ENCODE measurements at regions not wholly inside any gene's neighbourhood (a gene's known extent, or its start where the extent isn't known, plus 50 kb on each side); places are given as distances from the start of the nearest gene placed in this dataset.
"Not testable (repeated sequence)": the region's sequence is repeated elsewhere in the genome, so short reads cannot be mapped to it uniquely, and the experiment has no call there.

GRCh38 chrY:10958122-10958521 is 1430.4 kb downstream of the TSPY10 start:
- intact Hi-C loops (cut with DNase I); ATAC-seq; DNase-seq (ENCODE audit: low spot score): not testable (repeated sequence)

- peak; percentile 25 for DNase-seq (ENCODE audit: low spot score)
- intact Hi-C loops (cut with DNase I), result no loop called here
- ATAC-seq, result no peak
Observed at GRCh38 chrY:10973422-10973821, 1445.7 kb downstream of the TSPY10 start.

DNA sequence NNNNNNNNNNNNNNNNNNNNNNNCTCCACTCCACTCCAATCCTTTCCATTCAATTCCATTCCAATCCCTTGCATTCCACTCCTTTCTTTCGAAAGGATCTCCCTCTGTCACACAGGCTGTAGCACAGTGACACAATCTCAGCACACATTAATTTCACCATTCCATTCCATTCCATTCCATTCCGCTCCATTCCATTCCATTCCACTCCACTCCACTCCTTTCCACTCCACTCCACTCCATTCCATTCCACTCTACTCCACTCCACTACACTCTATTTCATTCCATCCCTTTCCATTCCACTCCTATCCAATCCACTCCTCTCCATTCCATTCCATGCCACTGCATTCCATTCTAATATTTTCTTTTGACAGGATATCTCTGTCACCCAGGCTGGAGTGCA is 1459.0 kb downstream of the TSPY10 start:
- intact Hi-C loops (cut with DNase I), result no loop called here
- ATAC-seq (no peak), DNase-seq (ENCODE audit: low spot score) (no peak)

DNA sequence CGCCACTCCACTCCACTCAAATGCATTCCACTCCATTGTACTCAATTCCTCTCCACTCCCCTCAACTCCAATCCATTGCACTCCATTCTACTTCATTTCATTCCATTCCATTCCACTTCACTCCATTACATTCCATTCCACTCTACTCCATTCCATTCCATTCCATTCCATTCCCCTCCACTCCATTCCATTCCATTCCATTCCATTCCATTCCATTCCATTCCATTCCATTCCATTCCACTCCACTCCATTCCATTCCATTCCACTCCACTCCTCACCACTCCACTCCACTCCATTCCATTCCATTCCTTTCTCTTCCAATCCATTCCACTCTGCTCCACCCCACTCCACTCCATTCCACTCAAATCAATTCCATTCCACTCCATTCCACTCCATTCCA is 1459.9 kb downstream of the TSPY10 start:
- intact Hi-C loops (cut with DNase I), result no loop called here
- DNase-seq (ENCODE audit: low spot score) (no peak), ATAC-seq (peak; percentile 64)

GRCh38 chrY:10993955-10994354 is 1466.3 kb downstream of the TSPY10 start:
- ATAC-seq (no peak), DNase-seq (ENCODE audit: low spot score) (no peak)
- intact Hi-C loops (cut with DNase I), result no loop called here

GRCh38 chrY:10999715-11000114 is 1472.0 kb downstream of the TSPY10 start:
- intact Hi-C loops (cut with DNase I); DNase-seq (ENCODE audit: low spot score): not testable (repeated sequence)
- peak; percentile 84 for ATAC-seq

DNA sequence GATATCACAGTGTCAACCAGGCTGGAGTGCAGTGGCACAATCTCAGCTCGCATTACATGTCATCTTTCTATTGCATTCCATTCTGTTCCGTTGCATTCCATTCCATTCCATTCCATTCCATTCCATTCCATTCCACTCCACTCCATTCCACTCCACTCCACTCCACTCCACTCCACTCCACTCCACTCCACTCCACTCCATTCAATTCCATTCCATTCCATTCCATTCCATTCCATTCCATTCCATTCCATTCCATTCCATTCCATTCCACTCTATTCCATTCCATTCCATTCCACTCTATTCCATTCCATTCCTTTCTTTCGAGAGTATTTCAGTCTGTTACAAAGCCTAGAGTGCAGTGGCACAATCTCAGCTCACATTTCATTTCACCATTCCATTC is 1486.5 kb downstream of the TSPY10 start:
- DNase-seq (ENCODE audit: low spot score); intact Hi-C loops (cut with DNase I): not testable (repeated sequence)
- peak; percentile 46 for ATAC-seq

DNA sequence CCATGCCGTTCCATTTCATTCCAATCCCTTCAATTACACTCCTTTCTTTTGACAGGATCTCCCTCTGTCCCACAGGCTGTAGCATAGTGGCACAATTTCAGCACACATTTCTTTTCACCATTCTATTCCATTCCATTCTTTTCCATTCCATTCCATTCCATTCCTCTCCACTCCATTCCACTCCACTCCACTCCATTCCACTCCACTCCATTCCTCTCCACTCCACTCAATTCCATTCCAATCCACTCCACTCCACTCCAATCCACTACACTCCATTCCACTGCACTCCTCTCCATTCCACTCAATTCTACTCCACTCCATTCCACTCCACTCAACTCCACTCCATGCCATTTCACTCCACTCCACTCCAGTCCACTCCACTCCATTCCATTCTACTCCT is 1495.1 kb downstream of the TSPY10 start:
- DNase-seq (ENCODE audit: low spot score) (no peak), ATAC-seq (no peak)
- intact Hi-C loops (cut with DNase I), result no loop called here

- DNase-seq (ENCODE audit: low spot score), result no peak
- intact Hi-C loops (cut with DNase I), result no loop called here
- ATAC-seq, result no peak
Observed at GRCh38 chrY:11044234-11044883, 1516.7 kb downstream of the TSPY10 start.

- intact Hi-C loops (cut with DNase I), result no loop called here
- DNase-seq (ENCODE audit: low spot score), result no peak
- ATAC-seq, result no peak
Observed at GRCh38 chrY:11063486-11063885, 1535.8 kb downstream of the TSPY10 start.

DNA sequence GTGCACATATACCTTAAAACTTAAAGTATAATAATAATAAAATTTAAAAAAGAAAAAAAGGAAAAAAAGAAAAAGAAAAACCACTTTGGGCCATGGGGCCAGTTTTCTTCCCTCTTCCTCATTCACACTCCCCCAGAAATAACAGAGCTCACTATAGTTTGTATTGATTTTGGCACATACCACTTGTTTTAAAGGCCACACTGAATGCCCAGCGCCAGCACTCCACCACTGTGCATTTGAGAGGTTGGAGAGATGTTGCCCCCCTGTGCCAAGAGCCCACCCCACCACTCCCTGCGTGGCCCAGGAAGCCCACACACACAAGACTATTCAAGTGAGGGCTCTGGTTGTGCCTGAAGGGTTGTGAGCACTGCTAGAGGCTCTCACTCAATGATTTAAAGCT is 1536.3 kb downstream of the TSPY10 start:
- ATAC-seq, result no peak
- DNase-seq (ENCODE audit: low spot score), result no peak
- intact Hi-C loops (cut with DNase I), result no loop called here

- ATAC-seq (no peak), DNase-seq (ENCODE audit: low spot score) (no peak)
- intact Hi-C loops (cut with DNase I), result no loop called here
Observed at GRCh38 chrY:11064376-11064775, 1536.7 kb downstream of the TSPY10 start.

DNA sequence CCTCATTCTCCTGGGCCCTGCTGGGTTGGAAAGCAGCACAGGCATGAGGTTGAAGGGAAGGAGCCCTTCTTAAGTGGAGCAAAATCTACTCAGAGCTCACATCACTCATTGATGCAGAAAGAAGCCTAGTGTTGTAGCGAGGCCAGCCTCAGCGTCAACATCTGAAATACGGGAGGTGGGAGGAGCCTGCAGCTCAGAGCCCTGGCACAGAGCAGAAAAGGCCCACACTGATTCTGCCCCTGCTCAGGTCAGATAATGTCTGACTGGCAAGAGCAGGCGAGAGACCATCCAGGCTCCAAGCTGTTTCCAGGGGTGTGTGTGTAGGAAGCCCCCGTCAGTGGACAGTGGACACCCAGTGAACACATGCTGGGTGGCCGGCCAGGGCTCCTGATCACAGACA is 1541.6 kb downstream of the TSPY10 start:
- intact Hi-C loops (cut with DNase I), result no loop called here
- no peak for DNase-seq (ENCODE audit: low spot score)
- ATAC-seq, result no peak

DNA sequence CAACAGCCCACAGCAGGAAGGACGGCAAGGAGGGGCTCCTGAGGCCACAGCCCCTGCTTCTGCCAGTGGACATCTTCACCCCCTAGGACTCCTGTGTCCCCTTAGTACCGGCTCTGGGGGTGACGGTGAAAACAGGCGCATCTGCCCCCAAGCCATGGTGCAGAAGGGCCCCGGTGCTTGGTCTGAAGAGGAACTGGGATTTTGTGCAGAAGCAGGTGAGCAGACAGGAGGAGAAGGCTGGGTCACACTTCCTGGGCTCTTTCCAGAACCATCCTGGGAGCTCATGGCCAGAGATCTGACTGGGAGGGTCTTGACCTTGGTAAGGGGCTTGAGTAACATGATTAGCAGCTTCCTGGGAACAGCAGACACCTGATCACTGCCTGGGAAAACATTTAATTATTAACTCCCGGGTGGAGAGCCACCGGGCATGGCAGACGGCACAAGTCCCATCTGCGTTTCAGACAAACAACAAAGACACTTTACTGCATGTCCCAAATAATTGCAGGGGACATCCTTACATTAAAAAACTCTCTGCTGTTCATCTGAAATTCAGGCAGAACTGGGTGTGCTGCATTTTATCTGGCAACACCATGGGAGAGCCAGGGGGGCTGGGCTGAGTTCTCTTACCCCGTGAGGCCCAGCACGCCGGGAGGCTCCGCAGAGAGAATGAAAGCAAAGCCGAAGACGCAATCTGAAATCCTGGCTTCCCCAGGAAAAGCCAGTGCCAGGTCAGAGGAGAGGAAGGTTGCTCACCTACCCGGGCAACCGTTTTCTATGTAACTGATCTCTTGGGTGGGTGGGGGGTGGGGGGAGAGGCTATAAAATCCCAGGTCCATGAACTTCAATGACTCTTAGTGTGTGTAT is 1542.8 kb downstream of the TSPY10 start:
- no peak for ATAC-seq
- intact Hi-C loops (cut with DNase I), result no loop called here
- no peak for DNase-seq (ENCODE audit: low spot score)

GRCh38 chrY:11085801-11086200 is 1558.1 kb downstream of the TSPY10 start:
- intact Hi-C loops (cut with DNase I); DNase-seq (ENCODE audit: low spot score); ATAC-seq: not testable (repeated sequence)

DNA sequence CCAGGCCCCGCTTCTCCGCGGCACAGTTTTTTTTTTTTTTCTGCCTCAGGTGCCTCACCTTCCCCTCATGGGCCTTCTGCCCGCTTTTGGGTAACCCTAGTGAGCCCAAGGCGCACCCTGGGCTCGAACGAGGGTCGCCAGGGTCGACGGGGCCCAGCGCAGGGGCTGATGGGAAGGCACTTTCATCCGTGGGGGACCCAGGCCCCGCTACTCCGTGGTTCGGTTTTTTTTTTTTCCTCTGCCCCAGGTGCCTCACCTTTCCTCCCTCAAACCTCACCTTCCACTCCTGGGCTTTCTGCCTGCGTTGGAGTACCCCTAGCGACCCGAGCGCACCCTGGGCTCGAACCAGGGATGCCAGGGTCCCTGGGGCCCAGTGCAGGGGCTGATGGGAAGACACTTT is 1569.8 kb downstream of the TSPY10 start:
- ATAC-seq, result peak; percentile 26
- DNase-seq (ENCODE audit: low spot score); intact Hi-C loops (cut with DNase I): not testable (repeated sequence)

- ATAC-seq; intact Hi-C loops (cut with DNase I); DNase-seq (ENCODE audit: low spot score): not testable (repeated sequence)
Observed at GRCh38 chrY:11098419-11098818, 1570.7 kb downstream of the TSPY10 start.

DNA sequence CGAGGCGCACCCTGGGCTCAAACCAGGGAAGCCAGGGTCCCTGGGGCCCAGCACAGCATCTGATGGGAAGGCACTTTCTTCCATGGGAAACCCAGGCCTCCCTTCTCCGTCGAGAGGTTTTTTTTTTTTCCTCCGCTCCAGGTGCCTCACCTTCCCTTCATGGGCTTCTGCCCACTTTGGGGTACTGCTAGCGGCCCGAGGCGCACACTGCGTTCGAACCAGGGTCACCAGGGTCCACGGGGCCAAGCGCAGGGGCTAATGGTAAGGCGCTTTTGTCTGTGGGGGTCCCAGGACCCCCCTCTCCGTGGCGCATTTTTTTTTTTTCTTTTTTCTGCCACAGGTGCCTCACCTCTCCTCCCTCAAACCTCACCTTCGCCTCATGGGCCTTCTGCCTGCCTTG is 1571.3 kb downstream of the TSPY10 start:
- no peak for DNase-seq (ENCODE audit: low spot score)
- intact Hi-C loops (cut with DNase I), result no loop called here
- ATAC-seq, result no peak

DNA sequence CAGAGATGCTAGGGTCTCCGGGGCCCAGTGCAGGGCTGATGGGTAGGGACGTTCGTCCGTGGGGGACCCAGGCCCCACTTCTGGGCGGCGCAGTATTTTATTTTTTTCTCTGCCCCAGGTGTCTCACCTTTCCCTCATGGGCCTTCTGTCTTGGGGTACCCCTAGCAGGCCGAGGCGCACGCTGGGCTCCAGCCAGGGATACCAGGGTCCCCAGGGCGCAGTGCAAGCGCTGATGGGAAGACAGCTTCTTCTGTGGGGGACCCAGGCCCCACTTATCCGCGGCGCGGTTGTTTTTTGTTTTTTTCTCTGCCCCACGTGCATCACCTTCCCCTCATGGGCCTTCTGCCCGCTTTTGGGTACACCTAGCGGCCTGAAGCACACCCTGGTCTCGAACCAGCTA is 1572.8 kb downstream of the TSPY10 start:
- ATAC-seq, result not testable (repeated sequence)

GRCh38 chrY:11102987-11103386 is 1575.3 kb downstream of the TSPY10 start:
- ATAC-seq; intact Hi-C loops (cut with DNase I); DNase-seq (ENCODE audit: low spot score): not testable (repeated sequence)

More for the DNA sequence above, 1572.8 kb downstream of the TSPY10 start:
- intact Hi-C loops (cut with DNase I); DNase-seq (ENCODE audit: low spot score): not testable (repeated sequence)

All from sciatic nerve (tissue), 2 donors.